Naive B cell (primary cell): ENCODE measurements at regions not wholly inside any gene's neighbourhood (a gene's known extent, or its start where the extent isn't known, plus 50 kb on each side); places are given as distances from the start of the nearest gene placed in this dataset.
A peak's percentile ranks its signal among the peaks of the same experiment; 100 is the strongest.

Source experiments
- ATAC-seq, 2 donors: fragments of 150-1000 bp; cut with Tn5 transposase; 2 replicates each; pipeline ENCODE4 v1.10.0; 2021; ENCODE audit warnings: low read depth in 2 of 2, mild to moderate bottlenecking in 2 of 2, moderate library complexity in 2 of 2
- DNase-seq: peaks from one replicate; pipeline ENCODE4 v3.0.0; 2022
- H3K27ac Mint-ChIP-seq, 6 donors: one replicate each; pipeline ENCODE4 v1.8.0; 2020 to 2022; ENCODE audit warnings: mild to moderate bottlenecking in 6 of 6, mixed read lengths in 6 of 6, moderate library complexity in 5 of 6, inconsistent platforms in 2 of 6
- H3K27me3 Mint-ChIP-seq, 3 donors: one replicate each; pipeline ENCODE4 v1.8.0; 2021 to 2022; ENCODE audit warnings: mixed read lengths in 3 of 3, mild to moderate bottlenecking in 1 of 3
- H3K36me3 Mint-ChIP-seq, 2 donors: one replicate each; pipeline ENCODE4 v1.8.0; 2020 to 2022; ENCODE audit warnings: mixed read lengths in 2 of 2, inconsistent platforms in 1 of 2, mild to moderate bottlenecking in 1 of 2
- H3K4me1 Mint-ChIP-seq, 3 donors: one replicate each; pipeline ENCODE4 v1.8.0; 2020 to 2022; ENCODE audit warnings: mixed read lengths in 3 of 3, inconsistent platforms in 1 of 3, mild to moderate bottlenecking in 1 of 3, moderate library complexity in 1 of 3
- H3K4me3 Mint-ChIP-seq, 8 donors: one replicate each; pipeline ENCODE4 v1.8.0; 2020 to 2022; ENCODE audit warnings: mild to moderate bottlenecking in 8 of 8, mixed read lengths in 8 of 8, moderate library complexity in 8 of 8, inconsistent platforms in 2 of 8
- H3K9me3 Mint-ChIP-seq, 7 donors: one replicate each; pipeline ENCODE4 v1.8.0; 2020 to 2022; ENCODE audit warnings: mixed read lengths in 7 of 7, mild to moderate bottlenecking in 5 of 7, inconsistent platforms in 2 of 7, moderate library complexity in 1 of 7

GRCh38 chr5:129821477-129822131 lies 73.7 kb downstream of the MINAR2 start:
- DNase-seq (no peak), ATAC-seq (no peak)
- Mint-ChIP-seq H3K27ac (no peak overlapping the region), H3K36me3 (no peaks in the 10 kb centered on the region), H3K4me3 (no peak overlapping the region), H3K9me3 (peaks cover 2 to 16% (median 4%) of the 10 kb centered on the region in 7 donors), H3K27me3 (peaks cover 0 to 8% (median 4%) of the 10 kb centered on the region in 3 donors), H3K4me1 (no peaks in the 10 kb centered on the region)

GRCh38 chr5:129830288-129830687 lies 74.0 kb upstream of the CHSY3 start:
- no peak for DNase-seq
- peaks cover 0 to 4% (median 0%) of the 10 kb centered on the region in 7 donors for H3K9me3 Mint-ChIP-seq
- H3K27ac Mint-ChIP-seq, result no peak overlapping the region
- no peak for ATAC-seq
- H3K36me3 Mint-ChIP-seq, result no peaks in the 10 kb centered on the region
- H3K4me1 Mint-ChIP-seq, result no peaks in the 10 kb centered on the region
- no peak overlapping the region for H3K4me3 Mint-ChIP-seq
- H3K27me3 Mint-ChIP-seq, result peaks cover 0 to 5% (median 0%) of the 10 kb centered on the region in 3 donors

DNA sequence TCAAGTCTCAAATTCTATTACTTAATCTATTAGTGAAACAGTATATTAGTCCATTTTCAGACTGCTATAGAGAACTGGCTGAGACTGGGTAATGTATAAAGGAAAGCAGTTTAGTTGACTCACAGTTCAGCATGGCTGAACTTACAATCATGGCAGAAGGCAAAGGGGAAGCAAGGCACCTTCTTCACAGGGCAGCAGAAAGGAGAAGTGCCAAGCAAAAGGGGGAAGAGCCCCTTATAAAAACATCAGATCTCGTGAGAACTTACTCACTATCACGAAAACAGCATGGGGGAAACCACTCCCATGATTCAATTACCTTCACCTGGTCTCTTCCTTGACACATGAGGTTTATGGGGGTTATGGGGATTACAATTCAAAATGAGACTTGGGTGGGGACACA lies 67.9 kb upstream of the CHSY3 start:
- ATAC-seq (no peak), DNase-seq (no peak)
- Mint-ChIP-seq H3K9me3 (peaks cover 0 to 6% (median 2%) of the 10 kb centered on the region in 7 donors), H3K36me3 (no peaks in the 10 kb centered on the region), H3K4me1 (peaks cover 0 to 4% (median 0%) of the 10 kb centered on the region in 3 donors), H3K27ac (no peak overlapping the region), H3K27me3 (peaks cover 0 to 5% (median 5%) of the 10 kb centered on the region in 3 donors), H3K4me3 (no peak overlapping the region)

- no peaks in the 10 kb centered on the region for H3K36me3 Mint-ChIP-seq
- ATAC-seq (no peak), DNase-seq (no peak)
- H3K27ac Mint-ChIP-seq, result no peak overlapping the region
- H3K9me3 Mint-ChIP-seq, result no peaks in the 10 kb centered on the region
- peaks cover 0 to 9% (median 5%) of the 10 kb centered on the region in 3 donors for H3K27me3 Mint-ChIP-seq
- no peak overlapping the region for H3K4me3 Mint-ChIP-seq
- H3K4me1 Mint-ChIP-seq, result no peaks in the 10 kb centered on the region
Observed at GRCh38 chr5:129844764-129845163, 59.5 kb upstream of the CHSY3 start.

DNA sequence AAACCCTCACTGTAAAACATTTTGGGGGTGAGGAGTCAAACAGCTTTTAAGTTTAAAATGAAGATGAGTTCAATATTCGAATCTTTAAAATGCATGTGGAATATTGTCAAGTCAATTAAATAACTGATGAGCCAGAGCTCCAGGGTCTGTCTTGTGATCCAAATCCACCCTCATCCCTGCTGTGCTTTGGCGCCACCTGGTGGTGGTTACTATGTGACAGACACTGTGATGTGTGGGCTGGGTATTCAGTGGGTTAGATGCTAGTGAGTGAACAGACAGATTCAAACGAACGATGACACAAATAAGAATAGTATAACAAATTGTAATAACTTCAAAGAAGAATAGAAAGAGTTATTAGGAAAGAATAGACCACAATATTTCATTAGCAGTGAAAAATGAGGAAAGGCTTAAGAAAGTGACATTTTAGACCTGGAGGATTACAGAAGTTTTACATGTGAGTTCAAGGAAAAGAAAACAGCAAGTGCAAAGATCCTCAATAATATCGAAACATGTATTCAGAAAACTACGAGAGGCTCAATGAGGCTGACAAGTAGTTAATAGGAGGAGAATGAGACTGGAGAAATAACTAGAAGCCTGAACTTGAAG lies 51.4 kb upstream of the CHSY3 start:
- Mint-ChIP-seq H3K4me1 (no peaks in the 10 kb centered on the region), H3K27ac (no peak overlapping the region), H3K9me3 (no peaks in the 10 kb centered on the region), H3K36me3 (no peaks in the 10 kb centered on the region), H3K27me3 (peaks cover 0 to 9% (median 0%) of the 10 kb centered on the region in 3 donors), H3K4me3 (no peak overlapping the region)
- peak; percentile 21 for DNase-seq
- peak; percentile 46 to 66 for ATAC-seq

DNA sequence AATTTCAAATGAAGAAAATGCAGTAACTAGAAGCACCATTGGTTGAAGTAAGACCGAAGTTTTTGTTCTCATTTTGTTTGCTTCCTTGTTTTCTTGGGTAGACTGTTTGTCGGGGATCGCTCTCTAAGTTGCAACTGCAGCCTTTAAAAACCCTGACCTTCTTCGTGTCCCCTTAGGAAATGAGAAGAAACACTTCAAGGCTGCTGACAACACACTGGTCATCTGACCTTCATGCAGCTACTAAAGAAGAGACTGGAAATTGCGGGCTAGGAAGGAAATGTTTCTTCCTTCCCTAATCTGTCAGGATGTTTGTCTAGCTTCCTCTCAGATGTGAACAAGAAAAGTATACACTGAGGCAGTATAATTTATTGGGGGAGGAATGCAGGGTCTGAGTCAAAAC lies 50.7 kb upstream of the CHSY3 start:
- Mint-ChIP-seq H3K36me3 (no peaks in the 10 kb centered on the region), H3K9me3 (no peaks in the 10 kb centered on the region), H3K27ac (no peak overlapping the region), H3K4me3 (no peak overlapping the region), H3K4me1 (no peaks in the 10 kb centered on the region), H3K27me3 (peaks cover 0 to 9% (median 0%) of the 10 kb centered on the region in 3 donors)
- ATAC-seq (no peak), DNase-seq (no peak)
